Kidney (tissue), 13 donors: ENCODE measurements at regions not wholly inside any gene's neighbourhood (a gene's known extent, or its start where the extent isn't known, plus 50 kb on each side); places are given as distances from the start of the nearest gene placed in this dataset.
"Not testable (repeated sequence)": the region's sequence is repeated elsewhere in the genome, so short reads cannot be mapped to it uniquely, and the experiment has no call there.

Experiments used
- DNase-seq, 5 donors: peaks; one replicate each; pipeline ENCODE4 v3.0.0-alpha.2; 2013 to 2020
- FAIRE-seq: peaks from 2 replicates; lab custom pipeline; 2012; peaks lifted over from hg19 to GRCh38; lab: Jason Lieb, UNC
- H3K27ac ChIP-seq, 2 donors: one replicate each; pipeline ENCODE4 v1.7.0; 2013; ENCODE audit warnings: low read depth in 2 of 2, low read length in 2 of 2, inconsistent platforms in 1 of 2
- H3K27me3 ChIP-seq: one replicate; pipeline ENCODE4 v1.7.1; 2013; ENCODE audit warnings: low read length, inconsistent platforms; ENCODE audit not compliant: control insufficient read depth, insufficient read depth
- H3K36me3 ChIP-seq, 3 donors: one replicate each; pipeline versions ENCODE4 v1.7.0 to v1.7.1; 2013; ENCODE audit warnings: low read length in 3 of 3, control low read depth in 1 of 3, inconsistent platforms in 1 of 3; ENCODE audit not compliant: insufficient read depth in 3 of 3, control insufficient read depth in 2 of 3
- H3K4me1 ChIP-seq, 3 donors: one replicate each; pipeline versions ENCODE4 v1.7.0 to v1.7.1; 2013; ENCODE audit warnings: low read length in 3 of 3, inconsistent platforms in 1 of 3, low read depth in 1 of 3; ENCODE audit not compliant: control insufficient read depth in 2 of 3, insufficient read depth in 2 of 3
- H3K4me3 ChIP-seq, 3 donors: one replicate each; pipeline versions ENCODE4 v1.7.0 to v1.8.1; 2013; ENCODE audit warnings: low read length in 3 of 3, control low read depth in 1 of 3, inconsistent platforms in 1 of 3
- H3K9ac ChIP-seq, 3 donors: one replicate each; pipeline versions ENCODE4 v1.7.0 to v1.7.1; 2013; ENCODE audit warnings: low read length in 3 of 3, control low read depth in 1 of 3, inconsistent platforms in 1 of 3
- H3K9me3 ChIP-seq, 3 donors: one replicate each; pipeline versions ENCODE4 v1.7.0 to v1.7.1; 2013; ENCODE audit warnings: low read length in 3 of 3, control low read depth in 1 of 3, inconsistent platforms in 1 of 3; ENCODE audit not compliant: control insufficient read depth in 2 of 3, insufficient read depth in 1 of 3
- CTCF ChIP-seq: IDR thresholded peaks from 3 replicates; pipeline ENCODE4 v1.5.1; 2012; ENCODE audit warnings: mild to moderate bottlenecking, moderate library complexity, borderline replicate concordance; ENCODE audit not compliant: insufficient read depth; ENCODE audit errors: extremely low read depth
- intact Hi-C: fragments of 100-400 bp; cut with DNase I; formaldehyde crosslinking; loops from one replicate; pipeline ENCODE4 v1.11.1; 2022
- donor health status: control.
- donor health status: control.
- donor health status: control.
- donor health status: control.
- donor health status: control.
- donor health status: DM: yes; HTN: yes; CAD: no.
- donor health status: Normal renal cell carcinoma (clear cell type).

GRCh38 chr3:81195478-81195877, 566.0 kb downstream of the GBE1 start:
- Histone ChIP-seq H3K4me1 (no peaks in the 10 kb centered on the region), H3K36me3 (no peaks in the 10 kb centered on the region), H3K4me3 (no peak overlapping the region), H3K27ac (no peak overlapping the region), H3K9ac (no peak overlapping the region), H3K27me3 (no peaks in the 10 kb centered on the region), H3K9me3 (no peaks in the 10 kb centered on the region)
- TF ChIP-seq CTCF = no peak
- no peak for DNase-seq
- FAIRE-seq = no peak
- intact Hi-C loops = no loop called here

GRCh38 chr3:81186412-81186811, 575.0 kb downstream of the GBE1 start:
- DNase-seq (no peak), FAIRE-seq (no peak)
- intact Hi-C loops = no loop called here

GRCh38 chr3:81182086-81182875, 579.2 kb downstream of the GBE1 start:
- intact Hi-C loops, H3K27ac ChIP-seq, H3K9ac ChIP-seq, H3K4me3 ChIP-seq, H3K4me1 ChIP-seq, H3K27me3 ChIP-seq, H3K9me3 ChIP-seq, DNase-seq, H3K36me3 ChIP-seq, FAIRE-seq: not testable (repeated sequence)

More at GRCh38 chr3:81186412-81186811, 575.0 kb downstream of the GBE1 start:
- Histone ChIP-seq H3K27ac (no peak overlapping the region), H3K36me3 (no peaks in the 10 kb centered on the region), H3K4me1 (no peaks in the 10 kb centered on the region), H3K9ac (no peak overlapping the region), H3K4me3 (no peak overlapping the region), H3K27me3 (no peaks in the 10 kb centered on the region), H3K9me3 (no peaks in the 10 kb centered on the region)
- TF ChIP-seq CTCF = no peak

GRCh38 chr3:81173514-81173913, 587.9 kb downstream of the GBE1 start:
- DNase-seq (no peak), FAIRE-seq (no peak)
- Histone ChIP-seq H3K4me3 (no peak overlapping the region), H3K4me1 (no peaks in the 10 kb centered on the region), H3K27me3 (no peaks in the 10 kb centered on the region), H3K9me3 (no peaks in the 10 kb centered on the region), H3K27ac (no peak overlapping the region), H3K9ac (no peak overlapping the region), H3K36me3 (no peaks in the 10 kb centered on the region)
- no peak for TF ChIP-seq CTCF
- intact Hi-C loops = no loop called here
